CD4-positive, alpha-beta T cell treated with Interleukin-4 for 1 hour (primary cell): ENCODE measurements at regions not wholly inside any gene's neighbourhood (a gene's known extent, or its start where the extent isn't known, plus 50 kb on each side); places are given as distances from the start of the nearest gene placed in this dataset.
"Not testable (repeated sequence)": the region's sequence is repeated elsewhere in the genome, so short reads cannot be mapped to it uniquely, and the experiment has no call there.

Experiments
- DNase-seq, 2 donors: peaks; one replicate each; pipeline ENCODE4 v3.0.0-alpha.2; 2020 to 2022

DNA sequence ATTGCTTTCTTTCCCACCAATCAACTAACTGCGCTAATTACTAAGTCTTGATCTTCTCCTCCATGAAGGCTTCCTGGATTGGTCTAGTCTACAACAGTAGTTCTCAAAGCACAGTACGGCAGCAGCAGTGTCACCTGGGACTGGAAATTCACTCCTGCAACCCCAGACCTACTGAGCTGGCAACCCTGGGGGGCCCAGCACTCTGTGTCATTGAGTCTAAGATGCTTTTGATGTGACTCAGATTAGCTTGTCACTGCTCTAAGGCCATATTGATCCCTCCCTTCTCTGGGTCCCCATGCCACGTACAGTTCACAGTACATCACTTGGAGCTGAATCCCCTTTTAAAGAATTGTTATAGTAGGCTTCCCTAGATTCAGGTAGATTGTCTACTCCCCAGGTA is 65.7 kb upstream of the KMT2C start:
- DNase-seq, result no peak

DNA sequence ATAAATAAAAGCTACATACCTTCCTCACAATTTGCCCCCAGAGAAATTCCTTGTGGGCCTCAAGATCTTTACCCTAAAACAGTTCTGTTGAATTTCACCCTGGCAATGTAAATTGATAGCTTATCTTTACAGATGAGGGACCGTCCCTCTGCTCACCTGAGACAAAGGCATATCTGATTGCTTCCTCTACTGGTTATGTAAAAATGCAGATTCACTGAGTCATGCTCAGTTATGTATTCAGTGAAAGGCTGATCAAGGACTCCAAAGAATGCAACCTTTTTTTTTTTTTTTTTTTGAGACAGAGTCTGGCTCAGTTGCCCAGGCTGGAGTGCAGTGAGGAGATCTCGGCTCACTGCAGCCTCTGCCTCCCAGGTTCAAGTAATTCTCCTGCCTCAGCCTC is 64.2 kb upstream of the KMT2C start:
- not testable (repeated sequence) for DNase-seq

DNA sequence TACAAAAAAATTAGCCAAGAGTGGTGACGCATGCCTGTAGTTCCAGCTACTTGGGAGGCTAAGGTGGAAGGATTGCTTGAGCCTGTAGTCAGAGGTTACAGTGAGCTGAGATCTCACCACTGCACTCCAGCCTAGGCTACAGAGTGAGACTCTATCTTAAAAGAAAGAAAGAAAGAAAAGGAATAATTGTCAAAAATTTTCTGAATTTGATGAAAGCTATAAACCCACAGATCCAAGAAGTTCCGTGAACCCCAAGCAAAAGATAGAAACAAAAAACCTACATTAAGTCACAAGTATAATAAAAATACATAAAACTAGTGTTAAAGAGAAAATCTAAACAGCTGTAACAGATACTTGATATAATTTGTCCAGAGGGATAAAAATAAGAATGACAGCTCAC is 60.1 kb upstream of the KMT2C start:
- DNase-seq, result no peak

DNA sequence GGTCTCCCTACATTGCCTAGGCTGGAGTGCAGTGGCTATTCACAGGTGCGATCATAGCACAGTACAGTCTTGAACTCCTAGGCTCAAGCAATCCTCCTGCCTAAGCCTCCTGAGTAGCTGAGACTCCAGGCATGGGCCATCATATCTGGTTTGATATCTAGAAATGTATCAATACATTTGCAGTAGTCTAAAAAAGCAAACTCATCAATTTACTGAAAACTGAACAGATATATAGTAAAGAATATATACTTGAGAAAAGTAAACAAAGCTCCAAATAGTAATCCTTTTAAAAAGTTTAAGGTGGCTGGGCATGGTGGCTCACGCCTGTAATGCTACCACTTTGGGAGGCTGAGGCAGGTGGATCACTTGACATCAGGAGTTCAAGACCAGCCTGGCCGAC is 57.1 kb upstream of the KMT2C start:
- DNase-seq, result no peak

DNA sequence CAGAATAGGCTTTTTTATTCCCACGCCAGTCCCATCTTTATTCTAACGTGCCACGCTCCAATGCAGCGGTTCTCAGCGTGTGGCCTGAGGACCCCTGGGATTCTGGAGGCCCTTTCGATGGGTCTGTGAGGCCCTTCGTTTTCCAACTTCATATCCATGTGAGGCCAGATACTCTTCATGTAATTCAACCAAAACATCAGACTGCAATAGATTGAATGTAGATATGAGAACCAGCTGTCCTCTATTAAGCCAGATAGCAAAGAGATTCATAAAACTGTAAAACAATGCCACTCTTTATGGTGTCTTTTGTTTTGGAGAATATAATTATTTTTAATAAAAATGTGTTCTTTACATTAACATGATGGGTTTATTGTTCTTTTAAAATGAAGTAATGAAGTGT is 53.2 kb upstream of the KMT2C start:
- DNase-seq, result no peak

DNA sequence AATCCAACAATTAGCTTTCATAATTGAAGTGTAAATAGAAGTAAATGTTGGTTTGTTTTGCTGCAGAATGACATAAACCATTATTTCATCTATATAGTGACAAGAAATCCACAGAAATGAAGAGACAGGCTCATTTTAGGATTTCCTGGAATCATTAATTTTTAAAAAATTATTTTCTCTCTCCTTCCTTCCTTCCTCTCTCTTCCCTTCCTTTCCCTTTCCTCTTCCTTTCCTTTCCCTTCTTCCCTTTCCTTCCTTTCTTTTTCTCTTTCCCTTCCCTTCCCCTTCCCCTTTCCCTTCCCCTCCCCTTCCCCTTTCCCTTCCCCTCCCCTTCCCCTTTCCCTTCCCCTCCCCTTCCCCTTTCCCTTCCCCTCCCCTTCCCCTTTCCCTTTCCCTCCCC is 51.2 kb upstream of the KMT2C start:
- DNase-seq, result no peak

DNA sequence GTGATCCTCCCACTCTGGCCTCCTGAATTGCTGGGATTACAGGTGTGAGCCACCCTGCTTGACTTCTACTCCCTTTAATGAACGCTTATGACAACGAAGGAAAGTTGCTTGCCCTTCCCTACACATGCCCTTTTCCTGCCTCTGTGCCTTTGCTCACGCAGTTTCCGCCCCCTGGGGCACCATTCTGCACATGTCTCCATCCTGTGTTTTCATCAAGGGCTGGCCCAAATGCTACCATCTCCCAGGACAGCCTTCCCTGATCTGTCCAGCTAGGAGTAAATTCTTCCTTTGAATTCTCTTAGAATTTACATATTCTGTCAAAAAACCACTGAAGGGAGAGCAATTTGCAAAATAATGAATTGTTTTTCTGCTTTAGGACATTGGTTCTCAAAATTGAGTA is 50.0 kb upstream of the KMT2C start:
- no peak for DNase-seq
